Mucosa of rectum (tissue), 2 donors: ENCODE measurements at regions not wholly inside any gene's neighbourhood (a gene's known extent, or its start where the extent isn't known, plus 50 kb on each side); places are given as distances from the start of the nearest gene placed in this dataset.
"Not testable (repeated sequence)": the region's sequence is repeated elsewhere in the genome, so short reads cannot be mapped to it uniquely, and the experiment has no call there.

Experiments
- H3K27ac ChIP-seq, 2 donors: one replicate each; pipeline ENCODE4 v1.7.0; 2013; ENCODE audit warnings: inconsistent platforms in 2 of 2, low read depth in 2 of 2, low read length in 2 of 2
- H3K27me3 ChIP-seq, 2 donors: one replicate each; pipeline ENCODE4 v1.7.0; 2013; ENCODE audit warnings: low read length in 2 of 2; ENCODE audit not compliant: control insufficient read depth in 2 of 2, insufficient read depth in 2 of 2
- H3K36me3 ChIP-seq, 2 donors: one replicate each; pipeline ENCODE4 v1.7.0; 2013; ENCODE audit warnings: low read length in 2 of 2; ENCODE audit not compliant: control insufficient read depth in 2 of 2, insufficient read depth in 2 of 2
- H3K4me1 ChIP-seq, 2 donors: one replicate each; pipeline ENCODE4 v1.7.0; 2013; ENCODE audit warnings: low read length in 2 of 2, mild to moderate bottlenecking in 1 of 2; ENCODE audit not compliant: control insufficient read depth in 2 of 2, insufficient read depth in 2 of 2
- H3K4me3 ChIP-seq, 2 donors: one replicate each; pipeline ENCODE4 v1.7.0; 2013; ENCODE audit warnings: low read length in 2 of 2
- H3K9ac ChIP-seq, 2 donors: one replicate each; pipeline ENCODE4 v1.7.0; 2013; ENCODE audit warnings: low read length in 2 of 2, low read depth in 1 of 2, mild to moderate bottlenecking in 1 of 2
- H3K9me3 ChIP-seq, 2 donors: one replicate each; pipeline ENCODE4 v1.7.0; 2013; ENCODE audit warnings: low read length in 2 of 2; ENCODE audit not compliant: control insufficient read depth in 2 of 2
- donor health status: healthy.
- donor health status: Normal muscosa, but diverticular disease.

- not testable (repeated sequence) for H3K9me3 ChIP-seq, H3K36me3 ChIP-seq, H3K27me3 ChIP-seq, H3K4me3 ChIP-seq, H3K4me1 ChIP-seq, H3K9ac ChIP-seq, H3K27ac ChIP-seq
Measured at GRCh38 chr22:25433381-25433970, 131.0 kb upstream of the GRK3 start.

- H3K4me3 ChIP-seq = no peak overlapping the region
- H3K9me3 ChIP-seq = no peaks in the 10 kb centered on the region
- no peaks in the 10 kb centered on the region for H3K27me3 ChIP-seq
- H3K9ac ChIP-seq = no peak overlapping the region
- no peaks in the 10 kb centered on the region for H3K36me3 ChIP-seq
- H3K4me1 ChIP-seq = no peaks in the 10 kb centered on the region
- H3K27ac ChIP-seq = no peak overlapping the region
Measured at GRCh38 chr22:25437414-25438160, 126.9 kb upstream of the GRK3 start.

- no peak overlapping the region for H3K27ac ChIP-seq
- no peaks in the 10 kb centered on the region for H3K9me3 ChIP-seq
- H3K27me3 ChIP-seq = no peaks in the 10 kb centered on the region
- H3K36me3 ChIP-seq = no peaks in the 10 kb centered on the region
- peak overlapping the region in 1 of 2 donors; percentile 17 for H3K9ac ChIP-seq
- peaks cover 5 to 16% of the 10 kb centered on the region in 2 donors for H3K4me1 ChIP-seq
- H3K4me3 ChIP-seq = peak overlapping the region in 1 of 2 donors; percentile 95
Measured at GRCh38 chr22:25447067-25447685, 117.3 kb upstream of the GRK3 start.

GRCh38 chr22:25447686-25448434 is 116.6 kb upstream of the GRK3 start:
- H3K9me3 ChIP-seq = no peaks in the 10 kb centered on the region
- no peaks in the 10 kb centered on the region for H3K27me3 ChIP-seq
- peak overlapping the region; percentile 43 to 52 for H3K27ac ChIP-seq
- H3K4me1 ChIP-seq = peaks cover 5 to 16% of the 10 kb centered on the region in 2 donors
- peak overlapping the region; percentile 75 to 91 for H3K9ac ChIP-seq
- H3K4me3 ChIP-seq = peak overlapping the region; percentile 84 to 95
- H3K36me3 ChIP-seq = no peaks in the 10 kb centered on the region

- no peaks in the 10 kb centered on the region for H3K9me3 ChIP-seq
- peak overlapping the region in 1 of 2 donors; percentile 43 for H3K27ac ChIP-seq
- no peaks in the 10 kb centered on the region for H3K27me3 ChIP-seq
- H3K9ac ChIP-seq = peak overlapping the region; percentile 75 to 91
- peak overlapping the region; percentile 84 to 95 for H3K4me3 ChIP-seq
- H3K36me3 ChIP-seq = peaks cover under 1% of the 10 kb centered on the region in 2 donors
- peaks cover 5 to 16% of the 10 kb centered on the region in 2 donors for H3K4me1 ChIP-seq
Measured at GRCh38 chr22:25448435-25449051, 115.9 kb upstream of the GRK3 start.

GRCh38 chr22:25449781-25450317 is 114.6 kb upstream of the GRK3 start:
- Histone ChIP-seq H3K9ac (peak overlapping the region in 1 of 2 donors; percentile 38), H3K27ac (no peak overlapping the region), H3K36me3 (peaks cover 2 to 6% of the 10 kb centered on the region in 2 donors), H3K9me3 (no peaks in the 10 kb centered on the region), H3K4me1 (peaks cover 5 to 16% of the 10 kb centered on the region in 2 donors), H3K4me3 (no peak overlapping the region), H3K27me3 (no peaks in the 10 kb centered on the region)

GRCh38 chr22:25451480-25452114 is 112.9 kb upstream of the GRK3 start:
- no peaks in the 10 kb centered on the region for H3K9me3 ChIP-seq
- H3K27ac ChIP-seq = no peak overlapping the region
- H3K9ac ChIP-seq = peak overlapping the region in 1 of 2 donors; percentile 15
- no peak overlapping the region for H3K4me3 ChIP-seq
- H3K36me3 ChIP-seq = peaks cover 3 to 9% of the 10 kb centered on the region in 2 donors
- peaks cover 5 to 16% of the 10 kb centered on the region in 2 donors for H3K4me1 ChIP-seq
- H3K27me3 ChIP-seq = no peaks in the 10 kb centered on the region

GRCh38 chr22:25452116-25452700 is 112.3 kb upstream of the GRK3 start:
- no peak overlapping the region for H3K4me3 ChIP-seq
- no peak overlapping the region for H3K9ac ChIP-seq

GRCh38 chr22:25453058-25453457 is 111.4 kb upstream of the GRK3 start:
- no peak overlapping the region for H3K4me3 ChIP-seq
- H3K36me3 ChIP-seq = peaks cover 4 to 11% of the 10 kb centered on the region in 2 donors
- H3K9ac ChIP-seq = no peak overlapping the region
- H3K4me1 ChIP-seq = peaks cover 0 to 10% of the 10 kb centered on the region in 2 donors
- H3K27ac ChIP-seq = no peak overlapping the region
- no peaks in the 10 kb centered on the region for H3K27me3 ChIP-seq
- H3K9me3 ChIP-seq = no peaks in the 10 kb centered on the region

More at GRCh38 chr22:25452116-25452700, 112.3 kb upstream of the GRK3 start:
- Histone ChIP-seq H3K9me3 (no peaks in the 10 kb centered on the region), H3K27ac (no peak overlapping the region), H3K4me1 (peaks cover 5 to 16% of the 10 kb centered on the region in 2 donors), H3K36me3 (peaks cover 4 to 10% of the 10 kb centered on the region in 2 donors), H3K27me3 (no peaks in the 10 kb centered on the region)
